HEK293 (cell line): ENCODE measurements at regions not wholly inside any gene's neighbourhood (a gene's known extent, or its start where the extent isn't known, plus 50 kb on each side); places are given as distances from the start of the nearest gene placed in this dataset.

Source experiments
- CTCF ChIA-PET: fragments of 350-600 bp; formaldehyde crosslinking; extraction: SDS; loops from one replicate; lab custom pipeline; 2021; ENCODE audit warnings: antibody characterized with exemption; lab: Yijun Ruan, JAX
- POLR2A ChIA-PET: fragments of 300-600 bp; formaldehyde crosslinking; extraction: SDS; loops from one replicate; lab custom pipeline; 2020; ENCODE audit warnings: antibody characterized with exemption, inconsistent platforms; lab: Yijun Ruan, JAX
- H3K27ac ChIP-seq: fragments of 200-500 bp; sonication (Bioruptor generic); 2 replicates; pipeline ENCODE4 v1.5.1; 2014; ENCODE audit warnings: low read depth, low read length, control low read depth, inconsistent platforms; ENCODE audit errors: extremely low read depth
- H3K36me3 ChIP-seq, 2 experiments: fragments of 200-500 bp in 1 of 2; sonication (Bioruptor generic) in 1 of 2; 1 replicate in 1 of 2; 2 replicates in 1 of 2; pipeline ENCODE4 v1.5.1; 2014 to 2017; ENCODE audit warnings: inconsistent platforms in 2 of 2, low read length in 2 of 2; ENCODE audit not compliant: control insufficient read depth in 2 of 2, insufficient read depth in 1 of 2
- H3K4me1 ChIP-seq: fragments of 200-500 bp; sonication (Bioruptor generic); 2 replicates; pipeline ENCODE4 v1.5.1; 2014; ENCODE audit warnings: mild to moderate bottlenecking, low read length, inconsistent platforms; ENCODE audit not compliant: control insufficient read depth, insufficient read depth
- H3K4me3 ChIP-seq: 2 replicates; pipeline ENCODE4 v1.5.1; 2011; ENCODE audit warnings: low read depth, mild to moderate bottlenecking, control low read depth, low read length, moderate library complexity
- H3K9me3 ChIP-seq: fragments of 200-500 bp; sonication (Bioruptor generic); 2 replicates; pipeline ENCODE4 v1.5.1; 2014; ENCODE audit warnings: low read depth, low read length, inconsistent platforms; ENCODE audit not compliant: control insufficient read depth, insufficient read depth
- BCL11A ChIP-seq: fragments of 450-650 bp; formaldehyde crosslinking; IDR thresholded peaks from 2 replicates; pipeline ENCODE4 v1.5.1; 2016; ENCODE audit warnings: low read depth, missing biosample characterization, missing genetic modification characterization
- BCL11B ChIP-seq: fragments of 450-650 bp; formaldehyde crosslinking; IDR thresholded peaks from 2 replicates; pipeline ENCODE4 v1.5.1; 2016; ENCODE audit warnings: low read depth, missing biosample characterization, missing genetic modification characterization
- GLIS2 ChIP-seq: fragments of 450-650 bp; formaldehyde crosslinking; IDR thresholded peaks from 2 replicates; pipeline ENCODE4 v1.5.1; 2016; ENCODE audit warnings: missing biosample characterization, missing genetic modification characterization
- KLF16 ChIP-seq: fragments of 450-650 bp; formaldehyde crosslinking; IDR thresholded peaks from 2 replicates; pipeline ENCODE4 v1.5.1; 2017; ENCODE audit warnings: missing biosample characterization, missing genetic modification characterization
- KLF8 ChIP-seq: fragments of 450-650 bp; formaldehyde crosslinking; IDR thresholded peaks from 2 replicates; pipeline ENCODE4 v1.5.1; 2016; ENCODE audit warnings: missing biosample characterization, missing genetic modification characterization
- KLF9 ChIP-seq: fragments of 450-650 bp; formaldehyde crosslinking; IDR thresholded peaks from 2 replicates; pipeline ENCODE4 v1.5.1; 2016; ENCODE audit warnings: missing biosample characterization, missing genetic modification characterization, low read depth
- SCRT2 ChIP-seq: fragments of 450-650 bp; formaldehyde crosslinking; IDR thresholded peaks from 2 replicates; pipeline ENCODE4 v1.5.1; 2016; ENCODE audit warnings: missing biosample characterization, missing genetic modification characterization
- SP7 ChIP-seq: fragments of 450-650 bp; formaldehyde crosslinking; IDR thresholded peaks from 2 replicates; pipeline ENCODE4 v1.5.1; 2016; ENCODE audit warnings: missing biosample characterization, missing genetic modification characterization
- ZEB2 ChIP-seq: fragments of 450-650 bp; formaldehyde crosslinking; IDR thresholded peaks from 2 replicates; pipeline ENCODE4 v1.5.1; 2016; ENCODE audit warnings: missing biosample characterization, missing genetic modification characterization
- ZFHX2 ChIP-seq: fragments of 450-650 bp; formaldehyde crosslinking; conservative IDR thresholded peaks from 2 replicates; pipeline ENCODE4 v1.5.1; 2016; ENCODE audit warnings: missing biosample characterization, missing genetic modification characterization
- ZFP41 ChIP-seq: fragments of 450-650 bp; formaldehyde crosslinking; IDR thresholded peaks from 2 replicates; pipeline ENCODE4 v1.5.1; 2016; ENCODE audit warnings: missing biosample characterization, missing genetic modification characterization, borderline replicate concordance
- ZNF114 ChIP-seq: fragments of 450-650 bp; formaldehyde crosslinking; IDR thresholded peaks from 2 replicates; pipeline ENCODE4 v1.5.0; 2017; ENCODE audit warnings: missing biosample characterization, missing genetic modification characterization
- ZNF157 ChIP-seq: fragments of 450-650 bp; formaldehyde crosslinking; IDR thresholded peaks from 2 replicates; pipeline ENCODE4 v1.5.1; 2016; ENCODE audit warnings: missing biosample characterization, missing genetic modification characterization
- ZNF266 ChIP-seq: fragments of 450-650 bp; formaldehyde crosslinking; IDR thresholded peaks from 2 replicates; pipeline ENCODE4 v1.5.1; 2016; ENCODE audit warnings: missing biosample characterization, missing genetic modification characterization, low read depth
- ZNF394 ChIP-seq: fragments of 450-650 bp; formaldehyde crosslinking; IDR thresholded peaks from 2 replicates; pipeline ENCODE4 v1.5.1; 2016; ENCODE audit warnings: missing biosample characterization, missing genetic modification characterization, mild to moderate bottlenecking, moderate library complexity, borderline replicate concordance
- ZNF416 ChIP-seq: fragments of 450-650 bp; formaldehyde crosslinking; IDR thresholded peaks from 2 replicates; pipeline ENCODE4 v1.5.1; 2016; ENCODE audit warnings: missing biosample characterization, missing genetic modification characterization
- ZNF514 ChIP-seq: fragments of 450-650 bp; formaldehyde crosslinking; IDR thresholded peaks from 2 replicates; pipeline ENCODE4 v1.5.1; 2016; ENCODE audit warnings: missing biosample characterization, missing genetic modification characterization
- ZNF548 ChIP-seq: fragments of 450-650 bp; formaldehyde crosslinking; IDR thresholded peaks from 2 replicates; pipeline ENCODE4 v1.5.1; 2016; ENCODE audit warnings: missing biosample characterization, missing genetic modification characterization
- ZNF600 ChIP-seq: fragments of 450-650 bp; formaldehyde crosslinking; IDR thresholded peaks from 2 replicates; pipeline ENCODE4 v1.5.1; 2016; ENCODE audit warnings: missing biosample characterization, missing genetic modification characterization
- ZNF624 ChIP-seq: fragments of 450-650 bp; formaldehyde crosslinking; IDR thresholded peaks from 2 replicates; pipeline ENCODE4 v1.5.1; 2017; ENCODE audit warnings: missing biosample characterization, missing genetic modification characterization
- ZNF626 ChIP-seq: fragments of 450-650 bp; sonication (Bioruptor Pico); formaldehyde crosslinking; IDR thresholded peaks from 2 replicates; pipeline ENCODE4 v1.5.1; 2018; ENCODE audit warnings: missing biosample characterization, missing genetic modification characterization, inconsistent platforms
- ZNF777 ChIP-seq: fragments of 450-650 bp; formaldehyde crosslinking; IDR thresholded peaks from 2 replicates; pipeline ENCODE4 v1.5.1; 2017; ENCODE audit warnings: missing biosample characterization, missing genetic modification characterization, borderline replicate concordance
- ZNF785 ChIP-seq: fragments of 450-650 bp; formaldehyde crosslinking; IDR thresholded peaks from 2 replicates; pipeline ENCODE4 v1.5.1; 2016; ENCODE audit warnings: missing biosample characterization, missing genetic modification characterization
- ZNF791 ChIP-seq: fragments of 450-650 bp; formaldehyde crosslinking; IDR thresholded peaks from 2 replicates; pipeline ENCODE4 v1.5.1; 2016; ENCODE audit warnings: missing biosample characterization, missing genetic modification characterization
- TF ChIP-seq, protein P1 (sequence below): fragments of 450-650 bp; formaldehyde crosslinking; optimal IDR thresholded peaks from 2 replicates; pipeline ENCODE3; 2016; ENCODE audit warnings: missing biosample characterization, mild to moderate bottlenecking, missing genetic modification characterization
- TF ChIP-seq, protein P2 (sequence below): sonication (generic); formaldehyde crosslinking; IDR thresholded peaks from 2 replicates; pipeline ENCODE4 v1.8.1; 2022; ENCODE audit warnings: mild to moderate bottlenecking, moderate library complexity, missing genetic modification reagents

DNA sequence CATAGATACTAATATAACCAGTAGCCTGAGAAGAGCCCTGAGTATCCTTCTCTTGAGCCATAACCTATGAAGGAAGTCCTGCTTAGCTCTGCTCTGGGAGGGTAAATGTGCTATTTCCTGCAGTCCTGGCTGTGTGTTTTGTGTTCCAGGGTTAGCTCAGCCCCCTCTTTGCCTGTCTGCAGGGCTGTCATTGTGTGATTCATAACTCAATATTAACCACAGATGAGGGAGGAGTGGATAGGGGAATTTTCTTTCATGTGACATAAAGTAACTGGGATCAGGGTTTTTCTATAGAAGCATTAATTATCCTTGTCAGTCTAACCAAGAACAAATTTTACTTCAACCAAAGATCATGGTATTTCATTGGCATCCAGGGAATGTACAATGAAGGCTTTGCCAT lies 183.3 kb upstream of the ZBTB20 start:
- no peaks in the 10 kb centered on the region for H3K9me3 ChIP-seq
- ChIA-PET POLR2A (no interaction called here), CTCF (interaction anchor here (0.5 kb wide), 1 partner anchor 930 kb away, joined by 3 read pairs; no protein-coding TSS in a partner anchor)
- TF ChIP-seq ZEB2 (tag by site-specific recombination) (no peak), SP7 (tag by site-specific recombination) (no peak), ZNF157 (no peak), KLF8 (tag by site-specific recombination) (no peak), ZNF114 (tag by site-specific recombination) (no peak), ZNF394 (no peak), ZNF266 (tag by site-specific recombination) (no peak), ZNF777 (tag by site-specific recombination) (no peak), ZNF416 (tag by site-specific recombination) (no peak), KLF16 (tag by site-specific recombination) (no peak)
- TF ChIP-seq, protein P1, sequence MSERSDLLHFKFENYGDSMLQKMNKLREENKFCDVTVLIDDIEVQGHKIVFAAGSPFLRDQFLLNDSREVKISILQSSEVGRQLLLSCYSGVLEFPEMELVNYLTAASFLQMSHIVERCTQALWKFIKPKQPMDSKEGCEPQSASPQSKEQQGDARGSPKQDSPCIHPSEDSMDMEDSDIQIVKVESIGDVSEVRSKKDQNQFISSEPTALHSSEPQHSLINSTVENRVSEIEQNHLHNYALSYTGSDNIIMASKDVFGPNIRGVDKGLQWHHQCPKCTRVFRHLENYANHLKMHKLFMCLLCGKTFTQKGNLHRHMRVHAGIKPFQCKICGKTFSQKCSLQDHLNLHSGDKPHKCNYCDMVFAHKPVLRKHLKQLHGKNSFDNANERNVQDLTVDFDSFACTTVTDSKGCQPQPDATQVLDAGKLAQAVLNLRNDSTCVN (tag by site-specific recombination), result no peak
- H3K27ac ChIP-seq, result no peak overlapping the region
- no peaks in the 10 kb centered on the region for H3K4me1 ChIP-seq
- no peak overlapping the region for H3K4me3 ChIP-seq
- H3K36me3 ChIP-seq, result no peaks in the 10 kb centered on the region

DNA sequence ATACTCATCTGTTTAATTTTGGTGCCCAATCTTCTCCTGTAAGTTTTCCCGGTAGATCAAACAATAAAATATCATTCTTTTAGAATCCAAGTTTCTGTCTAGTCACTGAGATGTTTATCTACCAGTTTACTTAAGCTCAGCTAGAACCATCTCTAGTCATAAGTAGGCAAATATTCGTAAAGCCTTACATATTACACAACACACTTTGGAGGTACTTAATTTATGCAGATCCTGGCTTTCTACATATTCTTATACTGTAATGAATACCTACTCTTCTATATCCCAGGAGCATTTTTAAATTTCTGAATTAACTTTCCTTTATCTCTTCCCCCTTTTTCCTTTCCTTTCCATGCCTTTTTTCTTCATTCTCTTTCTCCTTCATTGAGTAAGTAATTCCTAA lies 185.9 kb upstream of the ZBTB20 start:
- POLR2A ChIA-PET, result no interaction called here
- no peaks in the 10 kb centered on the region for H3K4me1 ChIP-seq
- H3K9me3 ChIP-seq, result no peaks in the 10 kb centered on the region
- no peak overlapping the region for H3K4me3 ChIP-seq
- no peak overlapping the region for H3K27ac ChIP-seq
- no peaks in the 10 kb centered on the region for H3K36me3 ChIP-seq
- CTCF ChIA-PET, result no interaction called here
- TF ChIP-seq BCL11B (tag by site-specific recombination) (no peak), ZFP41 (no peak), ZNF785 (no peak), KLF9 (no peak), ZNF626 (no peak), ZNF791 (tag by site-specific recombination) (no peak), GLIS2 (tag by site-specific recombination) (no peak), ZNF624 (no peak), ZNF514 (no peak)
- TF ChIP-seq, protein P2, sequence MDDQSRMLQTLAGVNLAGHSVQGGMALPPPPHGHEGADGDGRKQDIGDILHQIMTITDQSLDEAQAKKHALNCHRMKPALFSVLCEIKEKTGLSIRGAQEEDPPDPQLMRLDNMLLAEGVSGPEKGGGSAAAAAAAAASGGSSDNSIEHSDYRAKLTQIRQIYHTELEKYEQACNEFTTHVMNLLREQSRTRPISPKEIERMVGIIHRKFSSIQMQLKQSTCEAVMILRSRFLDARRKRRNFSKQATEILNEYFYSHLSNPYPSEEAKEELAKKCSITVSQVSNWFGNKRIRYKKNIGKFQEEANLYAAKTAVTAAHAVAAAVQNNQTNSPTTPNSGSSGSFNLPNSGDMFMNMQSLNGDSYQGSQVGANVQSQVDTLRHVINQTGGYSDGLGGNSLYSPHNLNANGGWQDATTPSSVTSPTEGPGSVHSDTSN (CRISPR knock-in tag), result no peak

DNA sequence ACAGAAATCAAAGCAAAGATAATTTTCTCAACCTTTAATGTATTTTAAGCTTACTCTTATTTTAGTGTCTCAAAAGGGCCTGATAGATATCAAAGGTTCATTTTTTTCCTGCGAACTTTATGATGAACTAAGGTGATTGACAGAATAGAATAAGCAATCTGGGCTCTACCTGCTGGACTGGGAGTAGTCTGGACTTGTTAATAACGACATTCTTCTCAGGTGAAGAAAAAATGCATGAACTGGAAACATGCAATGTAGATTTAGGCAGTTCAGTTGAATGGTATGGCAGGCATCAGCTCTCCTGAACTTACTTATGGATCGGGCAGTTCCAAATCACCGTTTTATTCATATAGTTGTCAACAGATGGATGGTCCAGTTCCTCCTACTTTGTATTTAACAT lies 189.7 kb upstream of the ZBTB20 start:
- Histone ChIP-seq H3K4me1 (no peaks in the 10 kb centered on the region), H3K36me3 (no peaks in the 10 kb centered on the region), H3K4me3 (no peak overlapping the region), H3K9me3 (no peaks in the 10 kb centered on the region), H3K27ac (no peak overlapping the region)
- POLR2A ChIA-PET, result no interaction called here
- CTCF ChIA-PET, result interaction anchor here (1.0 kb wide), 1 partner anchor 120 kb away, joined by 4 read pairs; no protein-coding TSS in a partner anchor
- no peak for TF ChIP-seq SCRT2 (tag by site-specific recombination)
- TF ChIP-seq BCL11A, result no peak
- TF ChIP-seq ZFHX2, result no peak
- no peak for TF ChIP-seq ZNF548 (tag by site-specific recombination)
- no peak for TF ChIP-seq ZNF600 (tag by site-specific recombination)
